ENCODE measurements at regions not wholly inside any gene's neighbourhood (a gene's known extent, or its start where the extent isn't known, plus 50 kb on each side); places are given as distances from the start of the nearest gene placed in this dataset.

GRCh38 chr6:6469074-6469473 lies 119.4 kb upstream of the LY86 start:
- Histone ChIP-seq H3K9me3 (peaks cover 0 to 5% of the 10 kb centered on the region in 2 donors), H3K27ac (no peak overlapping the region), H3K4me3 (no peak overlapping the region), H3K4me1 (no peaks in the 10 kb centered on the region), H3K36me3 (no peaks in the 10 kb centered on the region), H3K27me3 (no peaks in the 10 kb centered on the region)
- intact Hi-C loops (cut with DNase I), result no loop called here
- ATAC-seq (peak; percentile 53), DNase-seq (no peak)
- TF ChIP-seq, protein P1, sequence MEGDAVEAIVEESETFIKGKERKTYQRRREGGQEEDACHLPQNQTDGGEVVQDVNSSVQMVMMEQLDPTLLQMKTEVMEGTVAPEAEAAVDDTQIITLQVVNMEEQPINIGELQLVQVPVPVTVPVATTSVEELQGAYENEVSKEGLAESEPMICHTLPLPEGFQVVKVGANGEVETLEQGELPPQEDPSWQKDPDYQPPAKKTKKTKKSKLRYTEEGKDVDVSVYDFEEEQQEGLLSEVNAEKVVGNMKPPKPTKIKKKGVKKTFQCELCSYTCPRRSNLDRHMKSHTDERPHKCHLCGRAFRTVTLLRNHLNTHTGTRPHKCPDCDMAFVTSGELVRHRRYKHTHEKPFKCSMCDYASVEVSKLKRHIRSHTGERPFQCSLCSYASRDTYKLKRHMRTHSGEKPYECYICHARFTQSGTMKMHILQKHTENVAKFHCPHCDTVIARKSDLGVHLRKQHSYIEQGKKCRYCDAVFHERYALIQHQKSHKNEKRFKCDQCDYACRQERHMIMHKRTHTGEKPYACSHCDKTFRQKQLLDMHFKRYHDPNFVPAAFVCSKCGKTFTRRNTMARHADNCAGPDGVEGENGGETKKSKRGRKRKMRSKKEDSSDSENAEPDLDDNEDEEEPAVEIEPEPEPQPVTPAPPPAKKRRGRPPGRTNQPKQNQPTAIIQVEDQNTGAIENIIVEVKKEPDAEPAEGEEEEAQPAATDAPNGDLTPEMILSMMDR (IDR thresholded peaks at IDR 0.05), result no peak

DNA sequence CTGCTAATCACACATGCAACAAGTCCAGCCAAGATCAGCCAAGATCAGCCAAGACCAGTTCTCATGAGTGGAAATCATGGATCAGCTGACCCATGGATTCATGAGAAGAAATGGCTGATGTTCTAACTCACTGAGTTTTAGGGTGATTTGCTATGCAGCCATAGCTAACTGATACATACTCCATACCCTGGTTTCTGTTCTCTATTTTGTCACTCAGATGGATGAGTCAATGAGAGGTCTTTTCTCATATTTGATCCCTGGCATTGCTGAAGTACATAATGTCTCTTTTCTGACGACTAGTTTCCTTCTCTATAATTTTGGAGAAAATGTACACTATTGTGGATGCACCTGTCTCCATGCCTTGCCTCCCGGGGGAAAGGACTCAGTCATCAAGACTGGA lies 118.4 kb upstream of the LY86 start:
- intact Hi-C loops (cut with DNase I), result no loop called here
- Histone ChIP-seq H3K27ac (no peak overlapping the region), H3K4me1 (no peaks in the 10 kb centered on the region), H3K36me3 (no peaks in the 10 kb centered on the region), H3K4me3 (no peak overlapping the region), H3K27me3 (no peaks in the 10 kb centered on the region), H3K9me3 (peaks cover 0 to 5% of the 10 kb centered on the region in 2 donors)
- ATAC-seq (no peak), DNase-seq (no peak)
- TF ChIP-seq, protein P1 (IDR thresholded peaks at IDR 0.05), result no peak

DNA sequence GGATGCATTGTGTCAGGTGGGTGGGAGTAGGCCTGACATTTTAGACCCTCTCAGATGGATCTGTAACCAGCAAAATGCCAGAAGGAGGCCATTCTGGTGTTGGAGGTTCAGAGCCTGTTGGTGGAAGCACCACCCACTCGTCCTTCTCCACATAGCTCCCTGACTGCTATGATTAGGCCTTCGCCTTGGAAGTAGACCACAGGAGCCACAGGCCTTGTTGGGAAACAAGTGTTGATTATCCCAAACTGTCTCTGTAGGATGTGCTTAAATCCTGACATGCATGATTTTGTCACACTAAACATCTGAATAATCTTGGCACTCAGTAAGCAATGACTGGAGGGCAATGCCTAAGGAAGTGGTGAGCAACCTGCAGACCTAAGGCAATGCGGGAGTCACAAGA lies 117.2 kb upstream of the LY86 start:
- DNase-seq, result no peak
- H3K9me3 ChIP-seq, result peaks cover 0 to 5% of the 10 kb centered on the region in 2 donors
- H3K36me3 ChIP-seq, result no peaks in the 10 kb centered on the region
- intact Hi-C loops (cut with DNase I), result no loop called here
- H3K4me3 ChIP-seq, result no peak overlapping the region
- TF ChIP-seq, protein P1 (IDR thresholded peaks at IDR 0.05), result no peak
- H3K4me1 ChIP-seq, result no peaks in the 10 kb centered on the region
- ATAC-seq, result no peak
- no peaks in the 10 kb centered on the region for H3K27me3 ChIP-seq
- no peak overlapping the region for H3K27ac ChIP-seq

DNA sequence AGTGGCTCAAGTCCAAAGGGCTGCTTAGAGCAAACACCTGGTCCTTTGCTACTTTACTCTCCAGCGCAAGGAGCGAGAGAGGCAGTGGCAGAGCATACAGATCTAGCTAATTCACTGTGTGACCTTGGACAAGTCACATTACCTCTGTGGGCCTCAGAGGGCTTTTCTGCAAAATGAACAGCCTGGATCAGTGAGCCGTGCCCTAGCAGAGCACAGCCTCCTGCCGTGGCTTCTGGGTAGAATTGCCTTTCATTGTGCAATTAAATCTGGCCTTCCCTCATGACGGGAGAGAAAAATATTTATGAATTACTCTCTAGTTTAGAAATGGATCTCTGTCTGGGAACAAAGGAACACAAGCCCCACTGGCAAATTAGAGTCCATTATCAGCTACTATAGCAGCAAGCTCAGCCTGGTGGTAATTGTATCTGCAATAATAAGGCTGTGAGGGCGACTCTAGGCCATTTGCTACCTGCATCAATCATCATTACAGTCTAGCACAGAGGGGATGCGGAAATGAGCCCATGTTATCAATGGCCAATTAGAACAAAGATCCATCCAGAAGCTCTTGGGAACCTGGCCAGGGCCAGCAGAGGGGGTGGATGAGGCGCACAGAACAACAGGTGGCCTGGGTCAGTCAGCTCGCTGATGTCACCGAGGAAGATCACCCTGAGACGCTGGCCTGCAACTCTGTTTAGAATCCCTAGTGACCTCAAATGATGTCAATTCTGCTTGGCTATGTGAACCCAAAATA lies 114.2 kb upstream of the LY86 start:
- DNase-seq (no peak), ATAC-seq (no peak)
- no peaks in the 10 kb centered on the region for H3K4me1 ChIP-seq
- peaks cover 0 to 5% of the 10 kb centered on the region in 2 donors for H3K9me3 ChIP-seq
- H3K27ac ChIP-seq, result no peak overlapping the region
- H3K4me3 ChIP-seq, result no peak overlapping the region
- no peaks in the 10 kb centered on the region for H3K27me3 ChIP-seq
- intact Hi-C loops (cut with DNase I), result no loop called here
- TF ChIP-seq, protein P1 (IDR thresholded peaks at IDR 0.05), result no peak
- no peaks in the 10 kb centered on the region for H3K36me3 ChIP-seq

DNA sequence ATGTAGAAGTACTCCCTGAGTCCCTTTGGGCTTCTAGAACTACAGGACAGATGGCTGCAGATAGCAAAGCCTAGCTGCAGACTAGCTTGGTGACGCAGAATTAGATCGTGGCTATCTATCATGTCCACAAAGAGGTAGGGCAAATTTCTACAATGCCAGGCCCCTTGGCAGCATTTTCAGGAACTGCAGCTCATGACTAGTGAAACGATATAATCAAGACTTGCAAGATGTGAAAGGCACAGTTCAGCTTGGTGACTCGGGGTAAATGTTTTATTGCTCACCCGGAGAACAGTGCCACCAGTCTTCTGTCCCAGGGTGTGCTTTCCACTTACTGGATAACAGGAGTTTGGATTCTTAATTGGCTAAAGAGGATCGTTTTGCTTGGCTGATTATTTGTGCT lies 108.7 kb upstream of the LY86 start:
- Histone ChIP-seq H3K9me3 (no peaks in the 10 kb centered on the region), H3K27ac (no peak overlapping the region), H3K4me3 (no peak overlapping the region), H3K27me3 (peaks cover 0 to 5% of the 10 kb centered on the region in 2 donors), H3K36me3 (no peaks in the 10 kb centered on the region), H3K4me1 (no peaks in the 10 kb centered on the region)
- no peak for DNase-seq
- ATAC-seq, result no peak
- intact Hi-C loops (cut with DNase I), result no loop called here
- TF ChIP-seq, protein P1 (IDR thresholded peaks at IDR 0.05), result no peak
